A673 (cell line): ENCODE measurements at regions not wholly inside any gene's neighbourhood (a gene's known extent, or its start where the extent isn't known, plus 50 kb on each side); places are given as distances from the start of the nearest gene placed in this dataset.

Experiments
- BruUV-seq: library from RNA; stranded (reverse); fragments of 400-500 nt; replicated peaks from 2 replicates; lab custom pipeline; 2021; lab: Mats Ljungman, UMichigan
- CTCF ChIA-PET: fragments of 300-600 bp; sonication (Branson Sonifier 250); formaldehyde crosslinking; loops from one replicate; lab custom pipeline; 2022; ENCODE audit warnings: antibody characterized with exemption; lab: Charles Lee
- POLR2A ChIA-PET: fragments of 300-600 bp; sonication (Branson Sonifier 250); formaldehyde crosslinking; loops from one replicate; lab custom pipeline; 2022; ENCODE audit warnings: antibody characterized with exemption; ENCODE audit not compliant: low non-redundant PET; lab: Charles Lee
- DNase-seq: peaks from one replicate; pipeline ENCODE4 v3.0.0-alpha.2; 2015; ENCODE audit warnings: low spot score
- H3K27ac ChIP-seq: fragments of 200-600 bp; sonication (generic); 2 replicates; pipeline ENCODE4 v1.5.1; 2016; ENCODE audit warnings: mixed run types, low read depth, mild to moderate bottlenecking, mixed read lengths, antibody characterized with exemption, low read length; ENCODE audit not compliant: poor library complexity, severe bottlenecking
- H3K27me3 ChIP-seq: fragments of 200-600 bp; sonication (generic); replicated peaks from 2 replicates; pipeline ENCODE4 v1.6.1; 2017; ENCODE audit warnings: mixed run types, low read depth, mild to moderate bottlenecking, mixed read lengths, antibody characterized with exemption, low read length; ENCODE audit not compliant: insufficient read depth, poor library complexity
- H3K36me3 ChIP-seq: fragments of 200-600 bp; sonication (generic); 2 replicates; pipeline ENCODE4 v1.6.1; 2016; ENCODE audit warnings: mixed run types, mild to moderate bottlenecking, mixed read lengths, antibody characterized with exemption, low read length; ENCODE audit not compliant: insufficient read depth, poor library complexity, severe bottlenecking
- H3K4me1 ChIP-seq: fragments of 200-600 bp; sonication (generic); 2 replicates; pipeline ENCODE4 v1.6.1; 2017; ENCODE audit warnings: mixed run types, mild to moderate bottlenecking, mixed read lengths, antibody characterized with exemption, low read length; ENCODE audit not compliant: insufficient read depth, poor library complexity, severe bottlenecking
- H3K4me3 ChIP-seq: fragments of 200-600 bp; sonication (generic); 2 replicates; pipeline ENCODE4 v1.5.1; 2016; ENCODE audit warnings: low read depth, mixed run types, mild to moderate bottlenecking, mixed read lengths, low read length; ENCODE audit not compliant: poor library complexity, severe bottlenecking
- H3K9me3 ChIP-seq: fragments of 200-600 bp; sonication (generic); 2 replicates; pipeline ENCODE4 v1.6.1; 2016; ENCODE audit warnings: mixed run types, low read depth, mild to moderate bottlenecking, mixed read lengths, antibody characterized with exemption, low read length; ENCODE audit not compliant: poor library complexity, severe bottlenecking
- EZH2 ChIP-seq: fragments of 200-600 bp; sonication (generic); IDR thresholded peaks from 2 replicates; pipeline ENCODE4 v1.6.1; 2017; ENCODE audit warnings: borderline replicate concordance, low read depth, mild to moderate bottlenecking, mixed read lengths, antibody characterized with exemption, low read length; ENCODE audit not compliant: poor library complexity, severe bottlenecking
- intact Hi-C: fragments of 100-400 bp; cut with micrococcal nuclease; formaldehyde crosslinking; loops from one replicate; pipeline ENCODE4 v1.10.0; 2022; ENCODE audit not compliant: unreplicated experiment
- TF ChIP-seq, protein P1 (sequence below): fragments of 300-800, 200-600 bp; sonication (generic); conservative IDR thresholded peaks from 2 replicates; pipeline ENCODE4 v1.5.1; 2017; ENCODE audit warnings: low read depth, mild to moderate bottlenecking, antibody characterized with exemption, low read length, moderate library complexity, mixed read lengths

DNA sequence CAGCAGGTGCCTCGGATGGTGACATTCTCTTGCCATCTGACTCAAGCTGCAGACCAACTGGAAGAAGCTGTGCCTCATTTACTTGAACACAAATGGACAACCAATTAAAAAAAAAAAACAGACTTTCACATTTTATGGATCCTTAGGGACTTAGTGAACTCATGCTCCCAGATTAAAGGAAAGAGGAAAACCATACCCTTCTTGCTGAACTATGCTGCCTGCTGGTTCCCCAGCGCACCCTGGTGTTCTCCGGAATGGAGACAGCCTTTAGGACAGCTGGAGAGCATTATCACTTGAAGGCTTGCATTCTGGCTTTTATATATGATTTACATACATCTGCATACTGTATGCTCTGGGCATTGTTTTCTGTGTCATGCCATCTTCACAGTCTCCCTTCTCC lies 370.7 kb downstream of the SLC4A3 start:
- no TSS peak for BruUV-seq

DNA sequence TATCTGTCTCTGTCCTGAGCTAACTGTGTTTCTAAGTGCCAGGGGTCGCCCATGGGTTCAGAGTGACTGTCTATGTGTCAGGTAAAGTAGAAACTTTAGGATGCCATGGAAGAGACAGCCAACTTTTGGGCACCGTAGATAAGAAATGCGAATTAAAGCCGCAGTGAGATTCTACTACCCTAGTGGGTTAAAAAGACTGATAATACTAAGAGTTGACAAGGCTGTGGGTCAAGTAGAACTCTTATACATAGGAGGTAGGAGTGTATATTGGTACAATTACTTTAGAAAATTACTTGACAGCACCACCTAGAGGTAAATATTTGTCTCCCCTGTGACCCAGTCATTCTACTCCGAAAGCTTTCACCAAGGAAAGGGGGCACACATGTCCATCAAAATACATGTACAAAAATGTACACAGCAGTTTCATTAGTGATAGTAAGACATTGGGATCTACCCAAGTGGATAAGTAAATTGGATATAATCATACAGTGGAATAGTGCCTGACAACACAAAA lies 371.3 kb downstream of the SLC4A3 start:
- Histone ChIP-seq H3K4me1 (peaks cover 32% of the 10 kb centered on the region), H3K4me3 (no peak overlapping the region), H3K27me3 (no peaks in the 10 kb centered on the region), H3K27ac (peak overlapping the region; percentile 32), H3K36me3 (no peaks in the 10 kb centered on the region), H3K9me3 (no peaks in the 10 kb centered on the region)
- ChIA-PET CTCF (no interaction called here), POLR2A (no interaction called here)
- TF ChIP-seq, protein P1, sequence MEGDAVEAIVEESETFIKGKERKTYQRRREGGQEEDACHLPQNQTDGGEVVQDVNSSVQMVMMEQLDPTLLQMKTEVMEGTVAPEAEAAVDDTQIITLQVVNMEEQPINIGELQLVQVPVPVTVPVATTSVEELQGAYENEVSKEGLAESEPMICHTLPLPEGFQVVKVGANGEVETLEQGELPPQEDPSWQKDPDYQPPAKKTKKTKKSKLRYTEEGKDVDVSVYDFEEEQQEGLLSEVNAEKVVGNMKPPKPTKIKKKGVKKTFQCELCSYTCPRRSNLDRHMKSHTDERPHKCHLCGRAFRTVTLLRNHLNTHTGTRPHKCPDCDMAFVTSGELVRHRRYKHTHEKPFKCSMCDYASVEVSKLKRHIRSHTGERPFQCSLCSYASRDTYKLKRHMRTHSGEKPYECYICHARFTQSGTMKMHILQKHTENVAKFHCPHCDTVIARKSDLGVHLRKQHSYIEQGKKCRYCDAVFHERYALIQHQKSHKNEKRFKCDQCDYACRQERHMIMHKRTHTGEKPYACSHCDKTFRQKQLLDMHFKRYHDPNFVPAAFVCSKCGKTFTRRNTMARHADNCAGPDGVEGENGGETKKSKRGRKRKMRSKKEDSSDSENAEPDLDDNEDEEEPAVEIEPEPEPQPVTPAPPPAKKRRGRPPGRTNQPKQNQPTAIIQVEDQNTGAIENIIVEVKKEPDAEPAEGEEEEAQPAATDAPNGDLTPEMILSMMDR = 0 out of 2 replicates have a peak, but pooled peaks have one; percentile 26
- TF ChIP-seq EZH2 = no peak
- intact Hi-C loops = loop anchor here (1.0 to 10.0 kb wide), 3 partner anchors 262 to 1966 kb away; partner anchors contain the start of gene EPHA4
- no TSS peak for BruUV-seq
- no peak for DNase-seq

More for the DNA sequence above, 370.7 kb downstream of the SLC4A3 start:
- peak; percentile 90 for DNase-seq
- intact Hi-C loops = loop anchor here (1.0 to 10.0 kb wide), 3 partner anchors 262 to 1967 kb away; partner anchors contain the start of gene EPHA4
- ChIA-PET POLR2A (interaction anchor here (0.8 kb wide), 1 partner anchor 262 kb away, joined by 4 read pairs; no protein-coding TSS in a partner anchor), CTCF (no interaction called here)
- peak overlapping the region; percentile 32 for H3K27ac ChIP-seq
- H3K9me3 ChIP-seq = no peaks in the 10 kb centered on the region
- peaks cover 32% of the 10 kb centered on the region for H3K4me1 ChIP-seq
- H3K36me3 ChIP-seq = no peaks in the 10 kb centered on the region
- TF ChIP-seq, protein P1 = peak; percentile 64
- no peak for TF ChIP-seq EZH2
- no peaks in the 10 kb centered on the region for H3K27me3 ChIP-seq
- H3K4me3 ChIP-seq = no peak overlapping the region

DNA sequence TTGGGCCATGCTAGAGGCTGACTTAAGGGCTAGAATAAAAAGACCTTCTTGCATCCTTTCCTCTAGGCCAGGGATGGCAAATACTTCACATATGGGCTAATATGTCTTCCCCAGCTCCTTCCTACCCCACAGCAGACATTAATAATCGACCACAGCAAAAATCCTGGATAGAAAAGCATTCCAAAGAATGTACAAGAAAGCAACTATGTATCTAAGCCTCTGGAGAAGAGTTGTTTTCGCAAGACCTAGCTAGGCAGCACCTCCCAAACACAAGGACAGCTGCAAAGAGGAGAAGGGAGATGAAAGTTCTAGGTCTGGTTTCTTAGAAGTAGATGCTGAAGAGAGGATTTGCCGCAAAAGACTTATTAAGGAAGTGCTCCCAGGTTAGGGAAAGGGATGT lies 372.6 kb downstream of the SLC4A3 start:
- TF ChIP-seq EZH2 = no peak
- TF ChIP-seq, protein P1 = no peak
- Histone ChIP-seq H3K27ac (no peak overlapping the region), H3K36me3 (no peaks in the 10 kb centered on the region), H3K27me3 (no peaks in the 10 kb centered on the region), H3K4me3 (no peak overlapping the region), H3K9me3 (no peaks in the 10 kb centered on the region), H3K4me1 (peaks cover 32% of the 10 kb centered on the region)
- no peak for DNase-seq
- BruUV-seq = no TSS peak
- ChIA-PET CTCF (no interaction called here), POLR2A (no interaction called here)
- intact Hi-C loops = no loop called here
